Right cardiac atrium (tissue), 5 donors: ENCODE measurements at regions not wholly inside any gene's neighbourhood (a gene's known extent, or its start where the extent isn't known, plus 50 kb on each side); places are given as distances from the start of the nearest gene placed in this dataset.

Experiments used
- ATAC-seq, 2 donors: fragments of 200-7000 bp; cut with Tn5 transposase; one replicate each; pipeline versions ENCODE4 v1.8.0 to v1.9.1; 2020; ENCODE audit warnings: moderate library complexity in 2 of 2, mild to moderate bottlenecking in 1 of 2
- DNase-seq, 3 donors: peaks; one replicate each; pipeline ENCODE4 v3.0.0-alpha.2; 2020
- H3K27ac ChIP-seq: one replicate; pipeline ENCODE4 v1.5.1; 2013; ENCODE audit warnings: mild to moderate bottlenecking, low read length, control low read depth, moderate library complexity
- H3K27me3 ChIP-seq: one replicate; pipeline ENCODE4 v1.6.1; 2013; ENCODE audit not compliant: control insufficient read depth, insufficient read depth
- H3K4me1 ChIP-seq: one replicate; pipeline ENCODE4 v1.6.1; 2013; ENCODE audit warnings: low read length; ENCODE audit not compliant: control insufficient read depth, insufficient read depth
- H3K4me3 ChIP-seq: one replicate; pipeline ENCODE4 v1.5.1; 2013; ENCODE audit warnings: low read length, control low read depth
- H3K9me3 ChIP-seq: one replicate; pipeline ENCODE4 v1.6.1; 2013; ENCODE audit warnings: low read length; ENCODE audit not compliant: control insufficient read depth
- WGBS: extraction: QIAGEN DNeasy Blood & Tissue Kit; methylation state at CpG from one replicate; pipeline ENCODE4 v1.1.7; 2013; 5-methylcytosine and 5-hydroxymethylcytosine counted together
- intact Hi-C, 4 donors: fragments of 100-400 bp; cut with DNase I; formaldehyde crosslinking; loops; one replicate each; pipeline versions ENCODE4 v1.11.0 to v1.14.0; 2022 to 2023
- donor health status: healthy with polysubstance abuse.
- donor health status: DM: no; HTN: yes; CAD: no.
- donor health status: DM: no; HTN: no; CAD: no.
- donor health status: DM: no; HTN: yes; CAD: no; lungs with severe emphysema.
- donor health status: DM: yes; HTN: yes; CAD: no.

DNA sequence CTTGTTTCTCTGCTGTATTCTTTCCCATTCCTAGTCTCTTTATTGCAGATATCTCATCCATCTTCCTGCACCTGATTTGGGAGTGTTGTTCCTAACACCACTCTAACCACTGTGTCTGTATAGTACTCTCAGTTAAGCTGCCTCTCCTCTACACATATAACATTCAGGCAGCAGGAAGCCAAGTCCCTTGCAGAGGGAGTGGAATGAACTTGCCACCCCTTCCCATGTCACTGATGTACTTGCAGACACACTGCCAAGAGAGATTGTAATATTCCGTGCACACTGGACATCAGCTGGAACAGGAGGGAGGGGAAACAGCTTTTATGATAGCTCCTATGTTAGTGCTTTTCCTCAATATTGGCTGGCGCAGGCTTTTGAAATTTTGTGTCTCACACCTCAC lies 281.6 kb upstream of the E2F7 start:
- DNase-seq (no peak), ATAC-seq (peak in 1 of 2 donors; percentile 57)
- Histone ChIP-seq H3K4me3 (no peak overlapping the region), H3K9me3 (no peaks in the 10 kb centered on the region), H3K27ac (no peak overlapping the region), H3K27me3 (no peaks in the 10 kb centered on the region), H3K4me1 (no peaks in the 10 kb centered on the region)
- 14% methylated on average over 2 of the region's 2 CpGs for WGBS
- intact Hi-C loops, result no loop called here

DNA sequence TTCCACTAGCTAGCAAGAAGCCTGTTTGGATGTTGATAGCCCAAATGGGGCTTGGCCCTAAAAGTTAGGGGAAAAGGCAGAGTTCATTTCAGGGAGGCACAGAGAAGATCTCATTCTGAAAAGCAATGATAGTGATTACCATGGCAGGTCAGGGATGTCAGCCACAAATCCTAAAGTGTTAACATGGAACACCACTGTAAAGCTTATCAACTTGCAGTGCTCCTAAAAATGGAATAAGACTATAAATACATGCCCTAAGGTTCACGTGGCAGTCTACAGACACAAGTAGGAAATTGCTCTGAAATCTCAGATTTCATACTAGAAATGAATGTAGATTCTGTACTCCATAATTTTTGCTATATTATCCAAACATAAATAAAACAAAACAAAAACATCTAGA lies 280.0 kb upstream of the E2F7 start:
- no peaks in the 10 kb centered on the region for H3K27me3 ChIP-seq
- no peak overlapping the region for H3K4me3 ChIP-seq
- WGBS, result 38% methylated on average over 1 of the region's 1 CpG
- ATAC-seq, result no peak
- peak overlapping the region; percentile 62 for H3K27ac ChIP-seq
- intact Hi-C loops, result no loop called here
- H3K4me1 ChIP-seq, result no peaks in the 10 kb centered on the region
- no peak for DNase-seq
- H3K9me3 ChIP-seq, result no peaks in the 10 kb centered on the region

DNA sequence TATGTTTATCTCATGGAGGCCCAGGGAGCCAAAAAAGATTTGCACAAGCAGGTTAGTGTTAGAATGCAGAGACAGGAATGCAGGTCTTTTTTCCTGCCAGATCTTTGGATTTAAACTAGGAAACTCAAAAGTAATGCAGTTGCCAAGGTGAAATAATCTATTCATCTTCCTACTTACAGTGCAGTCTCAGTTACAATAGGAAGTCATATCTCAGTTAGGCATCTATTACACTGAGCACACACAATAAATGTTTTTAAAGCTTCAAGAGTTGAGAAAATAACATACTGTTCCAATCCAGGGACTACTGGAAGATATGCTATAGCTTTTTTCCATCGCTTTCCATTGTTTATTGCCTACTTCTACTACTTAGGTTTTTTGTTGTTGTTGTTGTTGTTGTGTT lies 279.3 kb upstream of the E2F7 start:
- 38% methylated on average over 1 of the region's 1 CpG for WGBS
- no peak overlapping the region for H3K4me3 ChIP-seq
- no peaks in the 10 kb centered on the region for H3K4me1 ChIP-seq
- H3K27me3 ChIP-seq, result no peaks in the 10 kb centered on the region
- no peak for ATAC-seq
- intact Hi-C loops, result no loop called here
- DNase-seq, result no peak
- no peaks in the 10 kb centered on the region for H3K9me3 ChIP-seq
- H3K27ac ChIP-seq, result no peak overlapping the region

DNA sequence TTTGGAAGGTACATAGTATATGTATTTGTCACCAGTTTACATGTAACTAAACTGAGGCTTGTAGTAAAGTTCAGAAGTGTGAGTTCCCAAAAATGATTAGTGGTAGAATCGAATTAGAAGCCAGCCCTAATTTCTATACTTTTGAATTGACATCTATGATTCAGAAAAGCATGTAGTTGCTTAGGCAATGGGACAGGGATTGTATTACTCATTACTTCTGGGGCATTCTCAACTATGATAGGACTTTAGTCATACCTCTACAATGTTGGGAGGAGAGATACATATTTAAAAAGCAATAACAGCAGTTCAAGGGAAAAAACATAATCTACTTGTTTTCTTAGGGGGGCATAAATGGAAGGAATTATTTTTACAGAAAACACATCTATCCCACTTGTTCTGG lies 277.9 kb upstream of the E2F7 start:
- no peaks in the 10 kb centered on the region for H3K4me1 ChIP-seq
- H3K9me3 ChIP-seq, result no peaks in the 10 kb centered on the region
- H3K27ac ChIP-seq, result no peak overlapping the region
- ATAC-seq (no peak), DNase-seq (no peak)
- 67% methylated on average over 1 of the region's 1 CpG for WGBS
- no peaks in the 10 kb centered on the region for H3K27me3 ChIP-seq
- intact Hi-C loops, result no loop called here
- no peak overlapping the region for H3K4me3 ChIP-seq

DNA sequence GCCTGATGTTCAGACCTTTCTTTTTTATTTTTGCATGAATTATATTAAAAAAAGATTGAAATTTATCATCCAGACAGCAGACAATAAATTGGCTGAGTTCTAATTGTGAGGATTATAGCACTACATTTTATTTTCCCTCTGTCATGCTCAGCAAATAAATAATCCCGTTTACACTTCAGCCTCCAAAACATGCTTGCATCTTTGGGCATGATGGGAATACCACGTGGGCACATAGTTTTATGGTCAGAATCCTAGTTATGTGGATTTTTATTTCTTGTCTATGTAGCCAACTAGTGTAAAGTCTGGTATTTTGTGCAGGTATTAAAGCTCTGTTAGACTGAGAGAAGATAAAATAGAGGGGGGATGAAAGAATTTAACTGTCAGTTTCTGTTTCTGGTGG lies 276.9 kb upstream of the E2F7 start:
- H3K9me3 ChIP-seq, result no peaks in the 10 kb centered on the region
- WGBS, result 54% methylated on average over 2 of the region's 2 CpGs
- no peaks in the 10 kb centered on the region for H3K4me1 ChIP-seq
- H3K4me3 ChIP-seq, result no peak overlapping the region
- H3K27ac ChIP-seq, result no peak overlapping the region
- intact Hi-C loops, result no loop called here
- H3K27me3 ChIP-seq, result no peaks in the 10 kb centered on the region
- ATAC-seq, result no peak
- DNase-seq, result no peak

DNA sequence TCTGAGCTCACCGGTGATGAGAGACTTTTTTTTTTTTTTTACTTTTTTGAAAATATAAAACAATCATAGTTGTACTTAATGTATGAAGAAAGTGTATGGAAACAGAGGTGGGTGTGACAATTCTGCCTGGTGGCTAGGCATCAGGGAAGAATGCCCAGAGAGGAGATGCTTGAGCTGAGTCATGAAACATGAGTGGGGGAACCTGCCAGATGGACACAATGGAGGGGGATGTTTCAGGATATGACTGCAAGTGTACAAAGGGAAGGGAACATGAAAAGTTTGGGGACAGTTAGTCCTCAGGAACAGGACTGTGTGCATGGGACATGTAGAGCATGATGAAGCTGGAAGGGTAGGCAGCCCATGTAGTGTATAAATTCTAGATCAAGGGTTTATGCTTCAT lies 274.2 kb upstream of the E2F7 start:
- intact Hi-C loops, result no loop called here
- H3K4me3 ChIP-seq, result no peak overlapping the region
- no peaks in the 10 kb centered on the region for H3K9me3 ChIP-seq
- H3K4me1 ChIP-seq, result no peaks in the 10 kb centered on the region
- DNase-seq (no peak), ATAC-seq (peak in 1 of 2 donors; percentile 53)
- 95% methylated on average over 1 of the region's 1 CpG for WGBS
- H3K27ac ChIP-seq, result no peak overlapping the region
- no peaks in the 10 kb centered on the region for H3K27me3 ChIP-seq

DNA sequence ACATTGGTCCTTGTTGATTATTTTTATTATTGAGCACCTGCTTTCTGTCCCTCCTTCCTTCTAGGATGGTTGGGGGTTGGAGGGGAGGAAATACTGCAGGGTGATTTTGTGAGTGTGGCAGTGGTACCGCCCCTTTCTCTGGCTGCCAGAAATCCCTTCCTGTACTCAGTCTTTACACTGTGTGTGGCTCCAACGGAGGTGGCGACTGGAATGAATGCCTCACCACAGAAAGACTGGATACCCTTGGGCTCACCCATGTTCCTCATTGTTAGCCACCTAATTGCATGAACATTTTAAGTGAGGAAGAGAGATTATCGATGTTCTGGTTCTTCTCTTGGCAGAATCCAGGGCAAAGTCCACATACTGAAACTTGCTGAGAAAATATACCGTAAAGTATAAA lies 272.0 kb upstream of the E2F7 start:
- no peak overlapping the region for H3K4me3 ChIP-seq
- ATAC-seq (no peak), DNase-seq (no peak)
- WGBS, result 82% methylated on average over 5 of the region's 5 CpGs
- no peaks in the 10 kb centered on the region for H3K4me1 ChIP-seq
- intact Hi-C loops, result no loop called here
- no peak overlapping the region for H3K27ac ChIP-seq
- no peaks in the 10 kb centered on the region for H3K27me3 ChIP-seq
- H3K9me3 ChIP-seq, result no peaks in the 10 kb centered on the region

DNA sequence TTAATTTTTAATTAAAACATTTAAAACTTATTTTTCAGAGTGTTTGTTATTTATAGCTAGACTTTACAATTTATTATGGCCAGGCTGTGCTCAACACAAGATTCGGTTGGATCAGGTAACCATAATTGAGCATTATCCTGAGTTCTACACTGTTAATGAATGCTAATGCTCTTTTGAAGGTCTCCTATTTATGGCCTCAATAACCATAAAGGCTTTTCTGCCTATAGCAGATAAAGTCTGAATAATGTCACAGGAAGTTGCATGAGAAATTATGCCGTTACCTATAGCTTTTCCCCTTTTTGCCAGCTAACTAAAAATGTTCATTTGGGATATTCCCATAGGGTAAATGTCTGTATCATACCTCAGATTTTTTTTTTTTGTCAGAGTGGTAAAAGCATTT lies 269.4 kb upstream of the E2F7 start:
- H3K27ac ChIP-seq, result no peak overlapping the region
- ATAC-seq (no peak), DNase-seq (no peak)
- H3K27me3 ChIP-seq, result no peaks in the 10 kb centered on the region
- intact Hi-C loops, result no loop called here
- no peak overlapping the region for H3K4me3 ChIP-seq
- no peaks in the 10 kb centered on the region for H3K4me1 ChIP-seq
- 91% methylated on average over 2 of the region's 2 CpGs for WGBS
- no peaks in the 10 kb centered on the region for H3K9me3 ChIP-seq

DNA sequence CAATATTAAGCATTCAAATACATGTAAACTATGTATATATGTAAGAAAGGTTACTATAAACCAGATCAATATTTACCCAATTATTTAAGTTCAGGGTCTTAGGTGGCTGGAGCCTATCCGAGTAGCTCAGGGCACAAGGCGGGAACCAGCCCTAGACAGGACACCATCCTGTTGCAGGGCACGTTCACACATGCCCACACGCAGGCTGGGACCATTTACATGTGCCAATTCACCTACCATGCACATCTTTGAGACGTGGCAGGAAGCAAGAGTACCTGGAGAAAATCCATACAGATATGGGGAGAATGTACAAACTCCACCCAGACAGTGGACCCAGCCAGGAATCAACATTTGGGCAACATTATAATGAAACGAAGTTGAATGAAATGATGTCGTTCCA lies 263.0 kb upstream of the E2F7 start:
- intact Hi-C loops, result no loop called here
- Histone ChIP-seq H3K9me3 (no peaks in the 10 kb centered on the region), H3K27ac (no peak overlapping the region), H3K27me3 (no peaks in the 10 kb centered on the region), H3K4me3 (no peak overlapping the region), H3K4me1 (no peaks in the 10 kb centered on the region)
- DNase-seq (no peak), ATAC-seq (no peak)
- 89% methylated on average over 7 of the region's 7 CpGs for WGBS

DNA sequence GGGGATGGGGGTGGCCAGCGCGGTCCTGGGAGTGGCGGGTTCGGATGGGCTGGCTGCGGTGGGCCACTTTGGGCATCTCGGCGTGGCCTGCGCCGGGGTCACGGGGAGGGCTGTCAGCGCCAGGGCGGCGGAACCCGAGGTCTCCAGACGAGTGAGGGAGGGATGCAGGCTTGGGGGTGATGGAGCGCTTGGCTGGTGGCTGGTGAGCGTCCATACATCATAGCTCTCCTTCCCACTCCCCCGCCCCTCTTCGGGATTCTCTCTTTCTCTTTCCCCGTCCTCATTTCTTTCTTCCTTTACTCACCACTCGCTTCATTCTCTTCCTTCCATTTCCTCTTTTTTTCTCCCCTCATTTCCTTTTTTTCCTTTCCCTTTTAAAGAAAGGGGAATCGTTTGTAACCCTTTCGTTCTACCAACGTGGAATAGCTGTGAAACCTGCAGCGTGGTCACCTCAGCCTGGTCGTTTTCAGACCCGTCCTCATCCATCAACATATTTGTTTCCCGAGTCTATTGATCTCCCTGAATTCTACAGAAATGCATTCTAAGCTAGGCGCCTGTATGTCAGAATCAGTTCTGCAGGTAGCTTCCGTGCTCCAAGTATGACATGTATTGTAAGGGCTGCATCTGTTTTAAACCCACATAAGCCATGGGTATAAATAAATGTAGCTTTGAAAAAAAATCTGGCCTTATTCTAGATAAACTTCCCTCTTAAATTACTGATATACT lies 260.3 kb upstream of the E2F7 start:
- ATAC-seq, result peak; percentile 48 to 57
- Histone ChIP-seq H3K4me1 (no peaks in the 10 kb centered on the region), H3K27ac (no peak overlapping the region), H3K9me3 (no peaks in the 10 kb centered on the region), H3K27me3 (no peaks in the 10 kb centered on the region), H3K4me3 (peak overlapping the region; percentile 92)
- WGBS, result 8% methylated on average over 30 of the region's 30 CpGs
- peak; percentile 20 to 70 (median 52) for DNase-seq
- intact Hi-C loops, result no loop called here

DNA sequence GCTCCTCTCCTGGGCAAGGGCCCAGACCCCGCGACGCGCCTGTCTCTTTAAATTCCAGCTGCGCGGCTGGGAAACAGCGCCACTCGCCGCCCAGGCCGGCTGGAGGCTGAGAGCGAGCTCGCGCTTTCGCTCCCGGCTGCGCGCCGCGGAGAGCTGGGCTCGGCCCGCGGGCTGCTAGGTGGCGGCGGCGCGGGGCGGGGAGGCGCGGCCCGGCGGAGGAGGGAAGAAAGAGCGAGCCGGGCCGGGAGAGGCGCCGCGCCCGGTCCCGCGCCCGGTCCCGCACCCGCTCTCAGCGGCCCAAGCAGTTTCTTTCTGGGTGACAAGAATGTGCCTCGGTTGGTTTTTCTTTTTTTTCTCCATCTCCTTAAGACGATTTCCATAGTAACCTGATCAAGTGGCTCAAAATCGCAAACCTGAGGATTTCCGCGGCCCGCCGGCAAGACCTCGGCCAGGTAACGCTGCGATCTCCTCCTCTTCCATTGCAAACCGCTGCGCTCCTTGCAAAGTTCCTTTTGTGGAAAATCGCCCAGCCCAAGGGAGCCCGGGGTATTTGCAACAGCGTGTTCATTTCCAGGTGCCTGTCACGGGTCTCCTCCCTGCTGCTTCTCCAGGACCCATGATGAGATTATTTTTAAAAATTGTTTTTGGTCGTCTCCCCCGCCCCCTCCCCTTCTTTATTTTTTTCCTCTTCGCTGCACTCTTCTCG lies 259.5 kb upstream of the E2F7 start:
- intact Hi-C loops, result no loop called here
- H3K27me3 ChIP-seq, result no peaks in the 10 kb centered on the region
- under 1% methylated on average over 64 of the region's 64 CpGs for WGBS
- peak; percentile 98 to 99 for ATAC-seq
- no peaks in the 10 kb centered on the region for H3K9me3 ChIP-seq
- H3K27ac ChIP-seq, result no peak overlapping the region
- peak overlapping the region; percentile 92 for H3K4me3 ChIP-seq
- peak; percentile 83 to 93 (median 90) for DNase-seq
- H3K4me1 ChIP-seq, result no peaks in the 10 kb centered on the region
